ENCODE measurements at regions not wholly inside any gene's neighbourhood (a gene's known extent, or its start where the extent isn't known, plus 50 kb on each side); places are given as distances from the start of the nearest gene placed in this dataset.

DNA sequence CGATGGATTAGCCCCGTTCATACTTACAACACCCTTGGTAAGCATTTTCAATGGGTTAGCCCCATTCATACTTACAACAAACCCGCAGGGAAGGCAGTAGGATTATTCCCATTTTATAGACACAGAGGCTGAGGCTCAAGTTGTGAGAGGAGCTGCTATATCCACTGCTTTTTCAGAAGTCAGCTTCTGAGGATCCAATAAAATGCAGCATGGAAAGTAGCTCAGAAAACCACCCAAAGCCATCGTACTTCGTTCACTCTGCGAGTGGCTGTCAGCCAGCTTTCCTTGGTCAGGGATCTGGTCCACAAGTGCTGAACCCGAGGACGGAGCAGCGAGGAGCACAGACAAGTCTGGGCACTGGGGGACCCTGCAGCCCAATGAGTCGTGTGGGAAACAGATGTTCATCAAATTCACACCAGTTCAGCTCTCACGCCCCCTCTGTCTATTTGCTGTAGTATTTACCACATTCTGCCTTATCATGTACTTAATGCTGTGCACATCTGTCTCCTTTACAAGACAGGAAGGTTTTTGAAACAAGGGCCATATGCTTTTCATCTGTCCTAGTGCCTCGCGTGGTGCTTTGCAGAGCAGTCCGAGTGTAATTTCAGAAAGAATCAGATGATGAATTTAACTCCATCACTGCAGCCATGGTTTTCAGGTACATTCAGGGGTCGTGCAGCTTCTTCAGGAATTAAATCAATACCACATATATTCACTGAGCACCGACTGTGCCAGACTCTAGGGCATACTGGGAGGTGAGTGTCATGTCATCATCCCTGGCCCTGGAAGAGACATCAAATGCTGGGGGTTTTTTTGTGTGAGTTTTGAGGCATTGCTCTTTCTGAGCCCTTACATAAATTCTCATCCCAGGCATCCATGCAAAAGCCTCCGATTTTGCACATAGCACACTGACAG lies 256.9 kb downstream of the CDH26 start:
- DNase-seq = no peak

DNA sequence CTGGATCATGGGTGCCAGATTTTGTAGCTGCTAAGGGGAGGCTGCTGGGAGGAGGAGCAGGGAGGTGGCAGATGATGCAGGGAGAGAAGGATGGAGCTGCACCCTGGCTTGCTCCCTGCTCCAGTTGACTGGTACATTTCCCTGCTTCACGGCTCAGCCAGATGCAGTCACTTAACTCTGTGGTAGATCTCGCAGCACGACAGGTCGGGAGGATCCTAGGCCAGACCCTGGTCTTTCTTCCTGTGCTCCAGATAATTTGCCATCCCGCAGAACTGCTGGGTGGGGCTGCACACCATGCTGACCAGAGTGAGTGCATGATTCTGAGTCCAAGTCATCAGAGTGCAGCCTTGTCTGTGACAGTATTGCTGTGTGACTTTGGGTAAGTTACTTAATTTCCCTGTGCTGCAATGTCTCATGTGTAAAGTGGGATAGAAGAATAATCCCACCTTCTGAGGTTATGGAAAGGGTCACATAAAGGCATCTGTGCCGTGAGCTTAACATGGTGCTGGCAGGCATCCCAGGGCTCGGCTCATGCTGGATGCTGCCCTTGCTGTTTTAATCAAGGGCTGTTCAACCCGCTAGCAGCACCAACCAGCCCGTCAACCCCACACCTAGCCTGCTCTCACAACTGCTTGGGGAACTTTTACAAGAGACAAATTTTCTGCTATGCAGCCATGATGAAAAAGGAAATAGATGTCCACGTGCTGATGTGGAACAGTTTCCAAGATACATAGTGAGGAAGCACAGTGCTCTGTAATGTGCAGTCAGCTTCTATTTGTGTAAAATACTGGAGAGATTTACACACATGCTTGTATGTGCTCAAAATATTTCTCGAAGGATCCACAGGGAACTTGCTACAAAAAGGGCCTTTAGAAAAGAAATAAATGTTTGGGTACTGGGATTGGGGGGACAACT lies 257.9 kb downstream of the CDH26 start:
- no peak for DNase-seq

DNA sequence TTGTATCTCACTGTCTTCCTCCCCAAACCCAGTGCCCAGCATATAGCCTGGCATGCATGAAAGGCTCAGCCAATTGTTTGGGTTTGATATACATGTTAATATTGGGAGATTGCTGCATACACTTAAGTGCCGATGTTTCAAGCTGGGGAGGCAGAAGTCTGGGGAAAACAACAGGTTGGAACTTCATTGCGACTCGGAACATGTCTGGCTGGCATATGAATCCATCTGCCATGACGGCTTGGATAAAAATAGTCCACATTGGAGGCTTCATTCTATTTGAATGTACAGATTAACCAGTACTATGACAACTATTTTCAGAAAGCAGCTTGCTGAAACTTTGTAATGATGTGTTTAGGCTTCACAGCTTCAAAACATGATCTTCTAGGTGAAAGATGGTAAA lies 261.0 kb downstream of the CDH26 start:
- no peak for DNase-seq

DNA sequence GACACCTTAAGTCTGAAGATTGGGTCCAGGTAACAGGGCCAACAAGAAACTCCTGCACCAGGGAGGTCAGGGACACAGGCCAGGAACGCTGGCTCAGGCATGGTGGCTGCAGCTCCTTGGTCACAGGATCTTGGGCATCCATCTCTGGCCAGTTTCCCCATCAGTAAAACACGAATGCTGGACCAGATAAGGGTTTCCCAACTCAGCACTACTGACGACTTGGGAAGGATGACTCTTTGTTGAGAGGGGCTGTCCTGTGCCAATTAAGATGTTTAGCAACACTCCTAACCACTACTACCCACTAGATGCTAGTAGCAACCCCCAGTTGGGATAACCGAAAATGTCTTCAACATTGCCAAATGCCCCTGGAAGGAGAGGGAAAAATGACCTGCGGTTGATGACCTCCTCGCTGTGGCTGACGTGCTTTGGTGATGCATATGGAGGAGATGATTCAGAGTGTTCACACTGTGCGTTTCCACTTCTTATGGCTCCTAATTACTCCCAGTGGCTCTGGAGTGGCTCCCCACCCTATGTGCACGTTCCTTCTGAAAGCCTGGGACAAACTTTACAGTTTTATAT lies 261.9 kb downstream of the CDH26 start:
- no peak for DNase-seq

DNA sequence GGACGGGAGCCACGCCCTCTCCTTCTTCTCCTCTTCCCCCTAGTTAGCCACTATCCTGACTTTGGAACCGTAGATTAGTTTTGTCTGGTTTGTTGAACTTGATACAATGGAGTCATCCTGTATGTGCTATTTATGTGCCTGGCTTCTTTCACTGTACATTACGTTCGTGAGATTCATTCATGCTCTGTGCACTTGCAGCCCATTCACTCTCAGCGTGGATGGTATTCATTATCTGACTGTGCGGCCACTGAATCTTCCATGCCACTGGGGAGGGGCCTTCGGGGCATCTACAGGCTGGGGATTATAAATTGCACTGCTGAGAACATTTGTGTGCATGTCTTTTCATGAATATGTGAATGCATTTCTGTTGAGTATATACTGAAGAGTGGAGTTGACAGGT lies 262.5 kb downstream of the CDH26 start:
- no peak for DNase-seq

DNA sequence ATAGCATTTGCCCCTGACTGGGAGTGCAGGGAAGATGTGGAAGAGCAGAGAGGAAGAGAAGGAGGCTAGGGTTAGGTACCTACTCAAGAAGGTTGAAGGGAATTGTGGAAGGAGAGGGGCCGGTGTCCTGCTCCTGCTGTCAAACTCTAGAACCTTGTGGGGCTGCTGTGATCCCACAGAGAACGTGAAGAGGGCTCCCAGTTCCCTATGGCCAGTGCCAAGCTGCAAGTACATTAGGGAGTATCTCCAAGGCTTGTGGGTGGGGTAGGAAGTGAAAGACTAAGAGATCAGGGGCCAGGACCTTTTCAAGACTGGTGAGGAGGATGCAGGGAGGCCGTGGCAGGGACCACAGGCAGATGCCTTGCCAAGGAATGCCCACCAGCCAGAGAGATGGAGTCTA lies 263.4 kb downstream of the CDH26 start:
- no peak for DNase-seq

DNA sequence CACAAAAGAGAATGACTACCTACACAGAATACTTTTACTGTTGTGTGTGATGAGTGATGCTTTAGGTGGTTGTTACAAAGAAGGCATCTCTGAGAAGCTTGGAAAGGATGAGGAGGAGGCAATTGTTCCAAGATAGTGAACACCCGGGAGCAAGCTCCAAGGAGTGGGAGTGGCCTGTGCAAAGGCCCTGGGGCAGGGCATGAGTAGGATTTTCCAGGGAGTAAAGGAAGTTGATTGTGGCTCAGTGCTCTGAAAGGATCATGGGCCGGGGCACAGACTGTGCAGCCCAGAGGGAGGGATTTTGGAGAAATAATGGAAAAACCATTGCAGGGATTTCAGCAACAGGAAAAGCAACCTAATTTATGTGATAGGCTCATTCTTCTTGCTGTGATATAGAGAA lies 264.3 kb downstream of the CDH26 start:
- no peak for DNase-seq

DNA sequence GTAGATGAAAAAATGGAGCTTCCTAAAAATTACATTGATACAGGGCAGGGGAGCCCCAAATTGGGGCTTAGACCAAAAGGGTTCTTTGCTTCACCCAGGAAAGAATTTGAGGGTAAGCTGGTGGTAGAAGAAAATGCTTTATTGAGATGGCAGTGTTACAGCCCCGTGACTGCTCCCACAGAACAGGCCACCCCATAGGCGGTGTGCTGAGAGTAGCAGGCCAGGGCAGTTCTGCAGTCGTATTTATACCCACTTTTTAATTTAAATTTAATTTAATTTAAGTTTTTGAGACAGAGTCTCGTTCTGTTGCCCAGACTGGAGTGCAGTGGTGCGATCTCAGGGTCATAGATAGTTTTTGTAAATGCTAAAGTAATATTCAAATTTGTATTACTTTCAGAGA lies 265.0 kb downstream of the CDH26 start:
- DNase-seq = no peak

DNA sequence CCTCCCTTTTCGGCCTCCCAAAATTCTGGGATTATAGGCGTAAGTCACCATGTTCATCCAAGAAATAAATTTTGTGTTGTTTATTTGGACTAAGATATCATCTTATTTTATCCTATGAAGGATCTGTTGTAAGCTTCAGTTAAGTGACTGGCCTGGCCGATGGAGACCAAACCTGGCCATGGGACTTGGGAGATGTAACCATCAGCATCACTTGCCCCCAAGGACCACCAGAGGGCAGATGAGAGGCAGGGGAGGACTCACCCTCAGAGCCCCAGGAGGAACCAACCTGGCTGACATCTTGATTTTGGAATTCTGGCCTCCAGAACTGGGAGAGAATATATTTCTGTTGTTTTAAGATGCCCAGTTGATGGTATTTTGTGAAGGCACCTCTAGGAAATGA lies 266.7 kb downstream of the CDH26 start:
- DNase-seq = no peak

DNA sequence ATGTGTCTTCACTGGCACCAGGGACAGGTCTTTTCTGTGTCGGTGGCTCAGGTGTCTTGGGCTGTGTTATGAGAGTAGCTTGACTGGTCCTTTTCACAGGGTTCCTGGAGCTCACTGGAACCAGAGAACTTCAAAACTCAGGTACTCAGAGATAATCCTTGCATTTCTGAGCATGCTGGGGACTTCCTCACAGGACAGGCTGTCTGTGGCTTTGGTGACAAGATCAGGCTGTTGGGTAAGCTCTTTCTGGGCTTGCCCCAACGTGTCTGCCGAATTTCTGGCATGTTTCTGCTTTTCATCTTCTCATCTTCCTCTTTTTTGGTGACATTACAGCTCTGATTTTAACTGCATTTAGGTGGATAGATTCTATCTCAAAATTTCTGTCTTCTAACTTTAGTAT lies 270.0 kb downstream of the CDH26 start:
- peak in 1 of 2 donors; percentile 56 for DNase-seq

DNA sequence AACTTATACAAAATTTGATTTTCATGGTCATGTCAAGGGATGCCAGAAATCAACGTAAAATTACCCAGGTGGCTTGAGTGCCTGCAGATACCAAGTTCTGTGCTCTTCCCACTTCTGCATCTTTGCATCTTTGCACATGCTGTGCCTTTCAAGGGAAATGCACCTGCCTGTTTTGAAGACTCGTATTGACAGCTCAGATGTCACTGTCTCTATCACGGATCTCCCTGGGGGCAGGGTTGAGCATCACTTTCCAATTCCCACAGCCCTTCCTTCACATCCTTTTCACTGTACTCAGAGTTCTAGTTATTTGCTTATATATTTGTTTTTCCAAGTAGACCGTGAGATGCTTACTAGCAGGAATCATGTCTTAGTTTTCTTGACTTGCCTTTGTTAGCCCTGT lies 274.2 kb downstream of the CDH26 start:
- no peak for DNase-seq

DNA sequence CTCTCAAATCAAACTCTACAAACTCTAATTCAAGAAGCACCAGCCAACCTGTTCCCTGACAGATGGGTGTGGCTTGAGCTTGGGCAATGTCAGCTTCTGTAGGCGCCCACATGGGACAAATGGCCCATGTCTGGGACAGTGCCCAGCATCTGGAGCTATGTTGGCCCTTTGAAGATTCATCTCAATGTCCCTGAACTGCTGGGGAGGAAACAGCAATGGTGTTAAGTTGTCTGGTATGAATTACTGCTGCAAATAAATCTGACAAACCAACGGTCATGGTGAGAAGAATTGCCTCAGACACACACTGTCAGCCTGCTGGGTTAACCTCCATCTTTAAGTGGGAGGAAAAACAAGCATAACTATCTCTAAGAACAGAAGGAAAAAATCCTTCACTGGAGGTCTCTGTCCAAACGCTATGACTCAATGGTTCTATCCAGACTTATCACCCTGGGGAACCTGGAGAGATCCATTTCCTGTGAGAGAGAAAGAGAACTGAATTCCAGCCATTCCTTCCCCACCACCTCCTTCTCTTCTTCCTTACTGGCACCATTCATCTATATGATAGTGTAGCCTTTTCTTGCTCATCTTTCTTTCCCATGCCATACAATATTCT lies 274.9 kb downstream of the CDH26 start:
- no peak for DNase-seq

DNA sequence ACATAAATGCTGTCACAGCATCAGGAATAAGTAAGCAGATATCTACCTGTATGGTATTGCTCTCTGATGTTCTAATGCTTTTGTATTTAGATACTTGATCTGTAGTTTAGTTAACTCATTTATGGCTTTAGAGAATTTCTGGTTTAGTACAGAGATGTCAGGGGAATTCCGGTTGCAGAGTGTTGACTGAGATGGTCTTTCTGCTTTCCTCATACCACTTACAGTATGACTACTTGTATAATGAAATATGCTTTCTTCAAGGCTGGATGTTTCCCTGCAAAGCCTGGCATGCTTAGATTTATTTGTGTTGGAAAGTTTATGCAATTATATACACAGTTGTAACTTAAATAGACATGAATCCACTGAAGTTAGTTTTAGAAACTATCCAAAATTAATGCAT lies 278.4 kb downstream of the CDH26 start:
- DNase-seq = no peak

DNA sequence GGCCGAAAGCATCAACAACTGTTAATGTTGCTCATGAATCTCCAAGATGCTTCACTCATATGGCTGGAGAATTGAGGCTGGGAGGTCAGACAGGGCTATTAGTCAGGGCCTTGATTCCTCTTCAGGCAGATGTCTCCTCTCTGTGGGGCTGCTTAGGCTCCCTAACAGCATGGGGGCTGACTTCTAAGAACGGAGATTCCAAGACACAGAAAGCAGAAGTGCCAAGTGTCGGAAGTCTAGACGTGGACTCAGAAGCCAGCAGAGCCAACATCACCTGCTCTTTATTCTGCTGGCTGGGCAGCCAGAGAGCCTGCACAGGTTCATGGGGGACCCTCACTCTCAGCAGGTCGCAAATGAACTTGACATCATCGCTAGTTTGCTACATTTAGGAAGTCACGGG lies 279.8 kb downstream of the CDH26 start:
- no peak for DNase-seq

DNA sequence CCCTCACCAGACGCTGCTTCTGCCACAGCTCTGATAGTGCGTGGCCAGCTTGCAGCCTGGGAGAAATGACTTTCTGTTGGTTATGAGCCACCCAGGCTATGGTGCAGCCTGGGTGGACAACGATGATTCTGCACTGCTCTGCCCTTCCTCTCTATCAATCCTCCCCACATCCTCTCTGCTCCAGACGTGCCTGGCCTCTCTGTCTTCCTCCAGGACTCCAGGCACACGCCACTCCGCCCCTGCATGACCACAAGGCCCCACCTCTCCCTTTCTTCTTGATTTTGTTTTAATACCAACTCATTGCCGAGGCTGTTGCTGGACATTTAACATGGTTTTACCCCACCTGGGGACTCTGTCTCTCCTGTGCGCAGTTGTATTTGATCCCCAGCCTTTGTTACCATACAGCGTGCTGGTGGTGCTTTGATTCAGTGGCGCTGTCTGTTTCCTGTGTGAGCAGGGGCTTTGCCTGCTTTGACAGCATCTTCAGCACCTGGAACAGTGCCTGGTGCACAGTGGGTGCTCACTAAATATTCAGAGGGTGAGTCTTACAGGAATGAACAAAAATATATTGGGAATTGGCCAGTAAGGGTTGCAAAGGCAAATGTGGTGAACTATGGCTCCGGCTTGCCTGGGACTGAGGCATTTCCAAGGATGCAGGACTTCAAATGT lies 280.9 kb downstream of the CDH26 start:
- DNase-seq = no peak

DNA sequence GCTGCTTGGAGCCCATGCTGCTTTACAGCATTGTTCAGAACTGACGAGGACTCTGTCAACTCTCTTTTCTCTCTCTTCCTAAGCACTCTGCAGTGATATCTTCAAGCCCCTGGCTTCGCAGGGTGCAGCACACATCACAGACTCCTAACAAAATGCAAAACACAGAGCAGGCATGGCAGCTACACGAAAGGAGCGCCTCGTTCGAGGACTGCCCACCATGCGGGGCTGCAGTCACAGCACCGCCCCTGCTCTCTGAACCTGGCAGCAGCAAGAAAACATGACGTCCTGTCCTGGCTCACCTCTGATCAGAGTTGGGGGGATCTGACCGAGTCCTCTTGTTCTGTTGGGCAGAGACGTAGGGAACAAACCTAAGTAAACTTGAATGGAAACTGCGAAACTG lies 281.7 kb downstream of the CDH26 start:
- no peak for DNase-seq

DNA sequence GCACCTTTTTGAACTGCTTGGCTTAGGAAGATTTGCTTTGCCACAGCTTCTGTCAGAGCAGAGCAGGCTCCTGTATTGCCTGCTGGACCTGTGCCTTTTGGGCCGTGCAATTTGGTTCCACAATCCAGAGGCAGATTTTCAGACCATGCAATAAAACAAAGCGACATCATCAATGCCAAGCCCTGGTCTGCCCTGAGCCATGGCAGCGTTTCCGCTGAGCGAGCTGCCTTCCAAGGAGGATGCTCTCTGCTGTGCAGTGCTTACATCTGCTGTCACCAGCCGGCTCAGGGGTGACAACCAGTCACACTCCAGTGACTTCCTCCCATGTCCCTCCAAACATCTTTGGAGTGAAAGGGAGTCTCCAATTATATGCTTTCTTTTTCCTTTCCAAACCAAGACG lies 282.2 kb downstream of the CDH26 start:
- DNase-seq = no peak

DNA sequence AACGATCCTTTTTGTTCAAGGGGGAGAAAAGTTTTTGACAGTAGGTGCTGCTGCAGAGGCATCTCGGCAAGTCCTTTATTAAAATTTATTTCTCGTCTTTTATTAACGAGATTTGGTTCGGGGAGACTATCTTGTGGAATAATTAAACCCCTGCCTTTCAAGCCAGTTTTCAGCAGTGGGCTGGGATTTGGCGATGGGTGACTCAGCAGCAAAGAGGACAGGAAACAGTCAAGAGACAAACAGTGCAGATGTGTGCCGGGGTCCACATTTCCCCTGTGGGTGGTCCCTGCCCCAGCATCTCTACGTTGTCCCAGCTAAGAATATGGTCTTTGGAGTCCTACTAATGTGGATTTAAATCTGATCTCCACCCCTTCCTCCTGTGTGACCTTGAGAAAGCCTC lies 282.8 kb downstream of the CDH26 start:
- no peak for DNase-seq

DNA sequence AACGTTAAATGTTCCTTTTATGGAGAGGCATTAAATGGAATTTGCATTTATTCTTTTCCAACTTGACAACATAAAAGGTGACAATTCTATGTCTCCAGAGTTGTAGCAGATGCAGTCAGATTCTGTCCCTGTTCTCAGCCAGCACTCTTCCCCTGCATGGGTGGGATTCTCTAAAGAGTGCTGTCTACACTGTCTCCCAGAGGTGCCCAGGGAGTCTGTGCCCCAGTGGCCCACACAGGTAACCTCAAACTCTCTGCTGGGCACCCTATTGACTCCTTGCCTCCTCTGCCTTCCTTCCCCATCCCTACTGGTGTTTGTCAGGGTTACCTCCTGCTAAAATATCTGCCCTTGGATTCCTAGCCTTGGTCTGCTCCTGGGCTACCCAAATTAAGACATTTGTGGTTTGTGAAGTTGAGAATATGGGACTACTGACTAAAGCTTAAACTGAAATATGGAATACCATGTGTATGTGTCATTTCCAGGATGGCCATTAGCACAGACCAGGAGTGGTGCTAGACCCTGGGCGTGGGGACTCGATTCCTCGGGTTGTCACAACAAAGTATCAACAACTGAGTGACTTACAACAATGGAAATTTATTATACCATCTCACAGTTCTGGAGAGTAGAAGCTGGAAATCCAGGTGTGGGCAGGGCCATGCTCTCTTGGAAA lies 284.7 kb downstream of the CDH26 start:
- DNase-seq = no peak

DNA sequence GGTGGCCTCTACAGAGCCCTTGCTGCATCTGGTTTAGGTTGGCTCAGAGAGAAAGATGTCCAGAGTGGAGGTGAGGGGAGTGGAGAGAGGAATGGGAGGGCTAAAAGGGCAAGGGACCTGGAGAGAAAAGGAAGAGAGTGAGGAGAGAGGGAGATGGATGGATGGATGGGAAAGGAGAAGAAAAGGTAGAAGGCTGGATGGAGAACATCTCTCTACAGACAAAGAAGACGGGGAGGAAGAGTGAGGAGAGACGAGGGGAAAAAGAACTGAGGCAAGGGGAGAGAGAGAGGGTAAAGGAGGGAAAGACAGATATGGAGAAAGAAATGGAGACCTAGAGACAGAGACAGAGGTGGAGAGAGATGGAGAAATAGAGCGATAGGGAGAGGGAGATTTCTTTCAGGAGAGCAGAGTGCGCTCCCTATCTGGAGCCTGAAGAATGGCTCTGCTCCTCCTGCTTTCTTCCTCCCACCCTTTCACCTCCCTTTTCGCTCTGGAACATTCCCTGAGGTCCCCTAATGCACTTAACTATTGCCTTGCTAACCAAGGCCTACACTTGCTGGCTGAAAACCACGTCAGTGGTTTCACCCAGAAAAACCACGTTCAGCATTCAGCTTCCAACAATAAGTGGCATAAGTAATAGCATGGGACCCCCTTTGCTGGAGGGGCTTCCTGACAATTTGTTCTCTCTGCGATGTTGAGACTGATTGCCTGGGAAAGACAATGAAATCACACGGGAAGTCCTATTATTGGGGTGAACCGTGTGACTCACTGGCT lies 286.3 kb downstream of the CDH26 start:
- no peak for DNase-seq

DNA sequence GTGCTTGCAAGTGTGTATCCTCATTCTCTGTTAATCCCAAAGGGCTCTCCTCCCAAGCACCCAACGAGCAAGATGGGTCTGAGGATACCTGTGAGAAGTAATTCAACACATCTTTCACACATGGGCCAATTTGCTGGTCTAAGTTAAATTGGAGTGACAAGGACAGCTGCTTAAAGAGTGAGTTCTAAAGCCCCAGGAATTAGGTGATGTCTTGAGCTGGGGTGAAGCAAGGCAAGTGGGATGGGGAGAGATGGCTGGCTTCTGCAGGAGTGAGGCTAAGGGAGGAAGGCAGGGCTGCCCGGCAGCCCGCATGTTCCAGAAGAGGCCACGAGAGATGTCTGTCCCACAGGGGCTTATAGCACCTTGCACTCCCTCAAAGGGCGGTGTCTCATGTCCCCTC lies 288.5 kb downstream of the CDH26 start:
- no peak for DNase-seq
